HEK293 (cell line): ENCODE measurements at regions not wholly inside any gene's neighbourhood (a gene's known extent, or its start where the extent isn't known, plus 50 kb on each side); places are given as distances from the start of the nearest gene placed in this dataset.

ENCODE experiments used
- YY1 ChIP-seq: fragments of 450-650 bp; formaldehyde crosslinking; IDR thresholded peaks from 2 replicates; pipeline ENCODE4 v1.5.1; 2018; ENCODE audit warnings: missing biosample characterization, missing genetic modification characterization
- ZBTB17 ChIP-seq: fragments of 450-650 bp; formaldehyde crosslinking; IDR thresholded peaks from 2 replicates; pipeline ENCODE4 v1.5.1; 2016; ENCODE audit warnings: missing biosample characterization, missing genetic modification characterization
- ZNF132 ChIP-seq: fragments of 450-650 bp; formaldehyde crosslinking; IDR thresholded peaks from 2 replicates; pipeline ENCODE4 v1.5.1; 2017; ENCODE audit warnings: missing biosample characterization, missing genetic modification characterization, borderline replicate concordance
- ZNF146 ChIP-seq: fragments of 450-650 bp; formaldehyde crosslinking; IDR thresholded peaks from 2 replicates; pipeline ENCODE4 v1.5.1; 2016; ENCODE audit warnings: missing biosample characterization, missing genetic modification characterization
- ZNF24 ChIP-seq: fragments of 450-650 bp; formaldehyde crosslinking; IDR thresholded peaks from 2 replicates; pipeline ENCODE4 v1.5.1; 2016; ENCODE audit warnings: missing biosample characterization, missing genetic modification characterization
- ZNF404 ChIP-seq: fragments of 450-650 bp; formaldehyde crosslinking; IDR thresholded peaks from 2 replicates; pipeline ENCODE4 v1.5.1; 2017; ENCODE audit warnings: missing biosample characterization, missing genetic modification characterization
- ZNF677 ChIP-seq: fragments of 450-650 bp; IDR thresholded peaks from 2 replicates; pipeline ENCODE4 v1.5.0; 2018; ENCODE audit warnings: missing biosample characterization, mild to moderate bottlenecking, missing genetic modification characterization, moderate library complexity
- ZNF747 ChIP-seq: fragments of 450-650 bp; formaldehyde crosslinking; IDR thresholded peaks from 2 replicates; pipeline ENCODE4 v1.5.1; 2016; ENCODE audit warnings: missing biosample characterization, missing genetic modification characterization
- TF ChIP-seq, protein P1 (sequence below): fragments of 450-650 bp; formaldehyde crosslinking; IDR thresholded peaks from 2 replicates; pipeline ENCODE4 v1.5.1; 2016; ENCODE audit warnings: missing biosample characterization, missing genetic modification characterization
- TF ChIP-seq, protein P2 (sequence below): fragments of 450-650 bp; IDR thresholded peaks from 2 replicates; pipeline ENCODE4 v1.5.1; 2018; ENCODE audit warnings: missing biosample characterization, missing genetic modification characterization

DNA sequence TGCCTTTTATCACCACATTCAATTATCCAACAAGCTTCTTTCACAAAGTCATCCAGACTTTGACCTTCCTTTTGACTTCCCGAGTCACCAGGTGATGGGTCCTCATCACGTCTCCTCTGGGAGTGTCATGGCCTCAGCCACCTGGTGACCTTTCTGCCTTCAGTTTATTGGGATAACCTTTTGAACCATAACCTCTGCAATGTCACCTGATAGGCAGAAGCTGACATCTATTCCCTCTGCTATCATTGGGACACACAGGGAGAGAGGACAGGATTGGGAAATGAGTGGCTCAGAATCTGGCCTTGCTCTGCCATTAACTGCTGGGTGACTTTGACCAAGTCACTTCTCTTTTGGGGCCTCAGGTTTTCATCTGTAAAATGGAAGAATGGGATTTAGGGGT is 388.7 kb downstream of the NUAK1 start:
- TF ChIP-seq, protein P1, sequence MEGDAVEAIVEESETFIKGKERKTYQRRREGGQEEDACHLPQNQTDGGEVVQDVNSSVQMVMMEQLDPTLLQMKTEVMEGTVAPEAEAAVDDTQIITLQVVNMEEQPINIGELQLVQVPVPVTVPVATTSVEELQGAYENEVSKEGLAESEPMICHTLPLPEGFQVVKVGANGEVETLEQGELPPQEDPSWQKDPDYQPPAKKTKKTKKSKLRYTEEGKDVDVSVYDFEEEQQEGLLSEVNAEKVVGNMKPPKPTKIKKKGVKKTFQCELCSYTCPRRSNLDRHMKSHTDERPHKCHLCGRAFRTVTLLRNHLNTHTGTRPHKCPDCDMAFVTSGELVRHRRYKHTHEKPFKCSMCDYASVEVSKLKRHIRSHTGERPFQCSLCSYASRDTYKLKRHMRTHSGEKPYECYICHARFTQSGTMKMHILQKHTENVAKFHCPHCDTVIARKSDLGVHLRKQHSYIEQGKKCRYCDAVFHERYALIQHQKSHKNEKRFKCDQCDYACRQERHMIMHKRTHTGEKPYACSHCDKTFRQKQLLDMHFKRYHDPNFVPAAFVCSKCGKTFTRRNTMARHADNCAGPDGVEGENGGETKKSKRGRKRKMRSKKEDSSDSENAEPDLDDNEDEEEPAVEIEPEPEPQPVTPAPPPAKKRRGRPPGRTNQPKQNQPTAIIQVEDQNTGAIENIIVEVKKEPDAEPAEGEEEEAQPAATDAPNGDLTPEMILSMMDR (tag by site-specific recombination) = no peak
- TF ChIP-seq, protein P2, sequence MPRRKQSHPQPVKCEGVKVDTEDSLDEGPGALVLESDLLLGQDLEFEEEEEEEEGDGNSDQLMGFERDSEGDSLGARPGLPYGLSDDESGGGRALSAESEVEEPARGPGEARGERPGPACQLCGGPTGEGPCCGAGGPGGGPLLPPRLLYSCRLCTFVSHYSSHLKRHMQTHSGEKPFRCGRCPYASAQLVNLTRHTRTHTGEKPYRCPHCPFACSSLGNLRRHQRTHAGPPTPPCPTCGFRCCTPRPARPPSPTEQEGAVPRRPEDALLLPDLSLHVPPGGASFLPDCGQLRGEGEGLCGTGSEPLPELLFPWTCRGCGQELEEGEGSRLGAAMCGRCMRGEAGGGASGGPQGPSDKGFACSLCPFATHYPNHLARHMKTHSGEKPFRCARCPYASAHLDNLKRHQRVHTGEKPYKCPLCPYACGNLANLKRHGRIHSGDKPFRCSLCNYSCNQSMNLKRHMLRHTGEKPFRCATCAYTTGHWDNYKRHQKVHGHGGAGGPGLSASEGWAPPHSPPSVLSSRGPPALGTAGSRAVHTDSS (tag by site-specific recombination) = no peak
- TF ChIP-seq ZNF677 (tag by site-specific recombination) (no peak), ZNF132 (tag by site-specific recombination) (no peak), YY1 (tag by site-specific recombination) (no peak), ZNF404 (no peak), ZNF146 (tag by site-specific recombination) (no peak), ZBTB17 (tag by site-specific recombination) (no peak), ZNF747 (no peak), ZNF24 (tag by site-specific recombination) (no peak)
